KMS-11 (cell line): ENCODE measurements at regions not wholly inside any gene's neighbourhood (a gene's known extent, or its start where the extent isn't known, plus 50 kb on each side); places are given as distances from the start of the nearest gene placed in this dataset.

Source experiments
- H2AFZ ChIP-seq: fragments of 200-600 bp; sonication (generic); 2 replicates; pipeline ENCODE4 v1.6.1; 2016; ENCODE audit warnings: antibody characterized with exemption, mixed run types, low read depth
- H3K27ac ChIP-seq: fragments of 200-600 bp; sonication (generic); 2 replicates; pipeline ENCODE4 v1.6.1; 2016; ENCODE audit warnings: mild to moderate bottlenecking, mixed run types
- H3K27me3 ChIP-seq: fragments of 200-600 bp; sonication (generic); 2 replicates; pipeline ENCODE4 v1.6.1; 2017; ENCODE audit warnings: mild to moderate bottlenecking, low read depth, mixed run types, moderate library complexity; ENCODE audit not compliant: insufficient read depth
- H3K36me3 ChIP-seq: fragments of 200-600 bp; sonication (generic); 2 replicates; pipeline ENCODE4 v1.6.1; 2017; ENCODE audit warnings: mild to moderate bottlenecking, mixed run types; ENCODE audit not compliant: insufficient read depth
- H3K4me1 ChIP-seq: fragments of 200-600 bp; sonication (generic); 2 replicates; pipeline ENCODE4 v1.6.1; 2016; ENCODE audit warnings: mild to moderate bottlenecking, low read depth, mixed run types; ENCODE audit not compliant: poor library complexity, severe bottlenecking
- H3K4me2 ChIP-seq: fragments of 200-600 bp; sonication (generic); 2 replicates; pipeline ENCODE4 v1.7.0; 2016; ENCODE audit warnings: mild to moderate bottlenecking, mixed run types
- H3K4me3 ChIP-seq: fragments of 200-600 bp; sonication (generic); IDR thresholded peaks from 2 replicates; pipeline ENCODE4 v1.6.1; 2017; ENCODE audit warnings: low read depth, low read length, mixed read lengths; ENCODE audit not compliant: insufficient read depth
- H3K79me2 ChIP-seq: fragments of 200-600 bp; sonication (generic); 2 replicates; pipeline ENCODE4 v1.6.1; 2016; ENCODE audit warnings: low read depth, mixed run types; ENCODE audit not compliant: insufficient read depth
- H3K9ac ChIP-seq: fragments of 200-600 bp; sonication (generic); 2 replicates; pipeline ENCODE4 v1.6.1; 2016; ENCODE audit warnings: mild to moderate bottlenecking, mixed run types
- H4K20me1 ChIP-seq: fragments of 200-600 bp; sonication (generic); 2 replicates; pipeline ENCODE4 v1.6.1; 2016; ENCODE audit warnings: mild to moderate bottlenecking, mixed run types; ENCODE audit not compliant: insufficient read depth
- CTCF ChIP-seq: fragments of 200-600 bp; sonication (generic); conservative IDR thresholded peaks from 2 replicates; pipeline ENCODE4 v1.6.1; 2017; ENCODE audit warnings: low read depth, mild to moderate bottlenecking, antibody characterized with exemption, low read length, moderate library complexity, mixed read lengths

- no peak overlapping the region for H3K27ac ChIP-seq
- no peak overlapping the region for H3K4me3 ChIP-seq
- H3K27me3 ChIP-seq = no peaks in the 10 kb centered on the region
- H3K36me3 ChIP-seq = no peaks in the 10 kb centered on the region
- no peak overlapping the region for H3K9ac ChIP-seq
- H4K20me1 ChIP-seq = no peaks in the 10 kb centered on the region
- H3K4me2 ChIP-seq = no peak overlapping the region
- no peaks in the 10 kb centered on the region for H3K4me1 ChIP-seq
- no peak for TF ChIP-seq CTCF
- no peaks in the 10 kb centered on the region for H3K79me2 ChIP-seq
- no peak overlapping the region for H2AFZ ChIP-seq
Measured at GRCh38 chr5:143916451-143916850, 104.5 kb downstream of the HMHB1 start.

GRCh38 chr5:143918961-143919360 is 107.0 kb downstream of the HMHB1 start:
- Histone ChIP-seq H3K4me3 (no peak overlapping the region), H3K4me2 (no peak overlapping the region), H3K27ac (no peak overlapping the region), H3K36me3 (no peaks in the 10 kb centered on the region), H2AFZ (no peak overlapping the region), H3K4me1 (no peaks in the 10 kb centered on the region), H3K27me3 (no peaks in the 10 kb centered on the region), H4K20me1 (no peaks in the 10 kb centered on the region), H3K9ac (no peak overlapping the region), H3K79me2 (no peaks in the 10 kb centered on the region)
- no peak for TF ChIP-seq CTCF

GRCh38 chr5:143920772-143921171 is 108.8 kb downstream of the HMHB1 start:
- no peaks in the 10 kb centered on the region for H3K79me2 ChIP-seq
- no peak overlapping the region for H2AFZ ChIP-seq
- H3K4me1 ChIP-seq = no peaks in the 10 kb centered on the region
- H3K36me3 ChIP-seq = no peaks in the 10 kb centered on the region
- H3K4me2 ChIP-seq = no peak overlapping the region
- no peak overlapping the region for H3K9ac ChIP-seq
- H3K27me3 ChIP-seq = no peaks in the 10 kb centered on the region
- TF ChIP-seq CTCF = no peak
- no peak overlapping the region for H3K27ac ChIP-seq
- no peaks in the 10 kb centered on the region for H4K20me1 ChIP-seq
- no peak overlapping the region for H3K4me3 ChIP-seq

GRCh38 chr5:143921525-143922311 is 109.8 kb downstream of the HMHB1 start:
- Histone ChIP-seq H3K36me3 (no peaks in the 10 kb centered on the region), H3K9ac (no peak overlapping the region), H3K4me3 (no peak overlapping the region), H4K20me1 (no peaks in the 10 kb centered on the region), H3K27me3 (no peaks in the 10 kb centered on the region), H3K4me2 (no peak overlapping the region), H3K79me2 (no peaks in the 10 kb centered on the region), H3K27ac (no peak overlapping the region), H2AFZ (no peak overlapping the region), H3K4me1 (no peaks in the 10 kb centered on the region)
- no peak for TF ChIP-seq CTCF
